RWPE2 (cell line): ENCODE measurements at regions not wholly inside any gene's neighbourhood (a gene's known extent, or its start where the extent isn't known, plus 50 kb on each side); places are given as distances from the start of the nearest gene placed in this dataset.
"Not testable (repeated sequence)": the region's sequence is repeated elsewhere in the genome, so short reads cannot be mapped to it uniquely, and the experiment has no call there.

Experiments
- ATAC-seq: fragments of 200-7000 bp; cut with Tn5 transposase; 3 replicates; pipeline ENCODE4 v1.9.1; 2021; ENCODE audit warnings: low read depth
- DNase-seq: peaks from one replicate; pipeline ENCODE4 v3.0.0-alpha.2; 2020; ENCODE audit warnings: low spot score
- H3K27ac ChIP-seq: fragments of 450-650 bp; 2 replicates; pipeline ENCODE4 v1.5.1; 2017; ENCODE audit warnings: mild to moderate bottlenecking; ENCODE audit not compliant: poor library complexity, severe bottlenecking
- H3K27me3 ChIP-seq: fragments of 250-450 bp; sonication (Bioruptor Pico); 2 replicates; pipeline ENCODE4 v1.5.1; 2021; ENCODE audit warnings: mild to moderate bottlenecking, moderate library complexity; ENCODE audit not compliant: insufficient read depth, poor library complexity, severe bottlenecking
- H3K36me3 ChIP-seq: fragments of 250-450 bp; sonication (Bioruptor Pico); 2 replicates; pipeline ENCODE4 v1.5.1; 2020; ENCODE audit warnings: low read depth, mild to moderate bottlenecking, moderate library complexity
- H3K4me1 ChIP-seq: fragments of 250-450 bp; sonication (Bioruptor Pico); 2 replicates; pipeline ENCODE4 v1.5.1; 2021; ENCODE audit warnings: mild to moderate bottlenecking, moderate library complexity; ENCODE audit not compliant: insufficient read depth, poor library complexity, severe bottlenecking
- H3K4me3 ChIP-seq: fragments of 250-450 bp; sonication (Bioruptor Pico); 2 replicates; pipeline ENCODE4 v1.5.1; 2021; ENCODE audit warnings: mild to moderate bottlenecking, moderate library complexity; ENCODE audit not compliant: severe bottlenecking
- H3K9me3 ChIP-seq: fragments of 250-450 bp; sonication (Bioruptor Pico); 2 replicates; pipeline ENCODE4 v1.5.1; 2021; ENCODE audit warnings: mild to moderate bottlenecking, moderate library complexity; ENCODE audit not compliant: severe bottlenecking
- TF ChIP-seq, protein P1 (sequence below): fragments of 450-650 bp; IDR thresholded peaks from one replicate; pipeline ENCODE4 v1.5.1; 2017; ENCODE audit warnings: mild to moderate bottlenecking, moderate library complexity; ENCODE audit not compliant: poor library complexity, severe bottlenecking

DNA sequence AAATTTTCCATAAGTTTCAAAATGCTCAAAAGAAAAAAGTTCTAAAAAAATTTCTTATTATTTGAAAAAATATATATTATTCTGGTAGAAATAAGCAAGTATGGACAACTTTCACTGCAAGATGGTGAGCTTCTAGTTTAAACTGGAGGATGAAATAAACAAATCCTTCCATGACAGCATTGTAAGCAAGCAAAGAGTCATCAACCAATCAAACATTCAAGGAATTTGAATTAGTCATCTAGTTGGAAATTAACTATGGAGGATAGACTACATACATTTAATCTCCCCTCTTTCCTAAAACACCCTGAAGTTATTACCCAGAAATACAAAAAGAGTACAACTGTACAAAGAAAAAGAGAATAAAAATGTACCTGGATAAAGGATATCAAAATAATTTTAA is 51.0 kb upstream of the IRX5 start:
- no peaks in the 10 kb centered on the region for H3K9me3 ChIP-seq
- TF ChIP-seq, protein P1, sequence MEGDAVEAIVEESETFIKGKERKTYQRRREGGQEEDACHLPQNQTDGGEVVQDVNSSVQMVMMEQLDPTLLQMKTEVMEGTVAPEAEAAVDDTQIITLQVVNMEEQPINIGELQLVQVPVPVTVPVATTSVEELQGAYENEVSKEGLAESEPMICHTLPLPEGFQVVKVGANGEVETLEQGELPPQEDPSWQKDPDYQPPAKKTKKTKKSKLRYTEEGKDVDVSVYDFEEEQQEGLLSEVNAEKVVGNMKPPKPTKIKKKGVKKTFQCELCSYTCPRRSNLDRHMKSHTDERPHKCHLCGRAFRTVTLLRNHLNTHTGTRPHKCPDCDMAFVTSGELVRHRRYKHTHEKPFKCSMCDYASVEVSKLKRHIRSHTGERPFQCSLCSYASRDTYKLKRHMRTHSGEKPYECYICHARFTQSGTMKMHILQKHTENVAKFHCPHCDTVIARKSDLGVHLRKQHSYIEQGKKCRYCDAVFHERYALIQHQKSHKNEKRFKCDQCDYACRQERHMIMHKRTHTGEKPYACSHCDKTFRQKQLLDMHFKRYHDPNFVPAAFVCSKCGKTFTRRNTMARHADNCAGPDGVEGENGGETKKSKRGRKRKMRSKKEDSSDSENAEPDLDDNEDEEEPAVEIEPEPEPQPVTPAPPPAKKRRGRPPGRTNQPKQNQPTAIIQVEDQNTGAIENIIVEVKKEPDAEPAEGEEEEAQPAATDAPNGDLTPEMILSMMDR, result no peak
- H3K36me3 ChIP-seq, result no peaks in the 10 kb centered on the region
- no peak overlapping the region for H3K4me3 ChIP-seq
- no peak overlapping the region for H3K27ac ChIP-seq
- H3K4me1 ChIP-seq, result no peaks in the 10 kb centered on the region
- ATAC-seq, result no peak
- no peaks in the 10 kb centered on the region for H3K27me3 ChIP-seq
- no peak for DNase-seq

GRCh38 chr16:54878301-54878700 is 52.4 kb upstream of the IRX5 start:
- TF ChIP-seq, protein P1, result no peak
- DNase-seq (no peak), ATAC-seq (no peak)
- H3K27me3 ChIP-seq, result no peaks in the 10 kb centered on the region
- no peaks in the 10 kb centered on the region for H3K4me1 ChIP-seq
- no peaks in the 10 kb centered on the region for H3K36me3 ChIP-seq
- no peak overlapping the region for H3K4me3 ChIP-seq
- no peak overlapping the region for H3K27ac ChIP-seq
- H3K9me3 ChIP-seq, result no peaks in the 10 kb centered on the region

DNA sequence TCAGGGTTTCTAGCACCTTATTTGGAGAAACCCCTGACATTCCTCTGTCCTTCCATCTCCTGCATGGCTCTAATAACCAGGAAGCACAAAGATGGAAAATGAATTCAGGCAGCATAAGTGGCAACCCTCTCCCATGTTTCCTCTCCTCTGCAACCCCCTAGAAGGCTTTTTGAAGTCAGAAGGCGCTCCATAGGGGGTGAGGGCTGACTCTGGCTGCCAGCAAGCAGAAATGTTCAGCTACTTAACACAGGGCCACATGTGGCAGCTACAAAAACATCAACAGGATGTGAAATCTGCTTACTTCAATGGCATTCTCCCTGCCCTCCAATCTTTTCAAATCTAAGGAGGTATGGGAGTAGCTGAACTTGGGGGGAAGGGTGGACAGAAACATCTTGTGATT is 55.2 kb upstream of the IRX5 start:
- Histone ChIP-seq H3K27me3 (no peaks in the 10 kb centered on the region), H3K9me3 (no peaks in the 10 kb centered on the region), H3K4me1 (no peaks in the 10 kb centered on the region), H3K36me3 (no peaks in the 10 kb centered on the region), H3K27ac (no peak overlapping the region), H3K4me3 (no peak overlapping the region)
- TF ChIP-seq, protein P1, result no peak
- DNase-seq (no peak), ATAC-seq (no peak)

GRCh38 chr16:54873716-54874373 is 56.8 kb upstream of the IRX5 start:
- H3K27ac ChIP-seq, H3K9me3 ChIP-seq, H3K36me3 ChIP-seq, DNase-seq, H3K4me1 ChIP-seq, H3K4me3 ChIP-seq, H3K27me3 ChIP-seq, ATAC-seq: not testable (repeated sequence)

GRCh38 chr16:54873071-54873470 is 57.6 kb upstream of the IRX5 start:
- no peaks in the 10 kb centered on the region for H3K9me3 ChIP-seq
- no peak overlapping the region for H3K27ac ChIP-seq
- ATAC-seq, result no peak
- no peaks in the 10 kb centered on the region for H3K36me3 ChIP-seq
- no peaks in the 10 kb centered on the region for H3K27me3 ChIP-seq
- DNase-seq, result no peak
- no peaks in the 10 kb centered on the region for H3K4me1 ChIP-seq
- TF ChIP-seq, protein P1, result no peak
- H3K4me3 ChIP-seq, result no peak overlapping the region
